H1 (cell line): ENCODE measurements at regions not wholly inside any gene's neighbourhood (a gene's known extent, or its start where the extent isn't known, plus 50 kb on each side); places are given as distances from the start of the nearest gene placed in this dataset.

ENCODE experiments used
- EGR1 ChIP-seq: IDR thresholded peaks from 2 replicates; pipeline ENCODE4 v1.6.1; 2011; ENCODE audit warnings: low read depth, low read length, borderline replicate concordance
- GABPA ChIP-seq: IDR thresholded peaks from 2 replicates; pipeline ENCODE4 v1.6.1; 2011; ENCODE audit warnings: mild to moderate bottlenecking, low read length, moderate library complexity, borderline replicate concordance; ENCODE audit not compliant: insufficient read depth
- POLR2A ChIP-seq, 2 experiments: IDR thresholded peaks; 1 replicate in 1 of 2; 2 replicates in 1 of 2; pipeline ENCODE4 v1.6.1; 2011; ENCODE audit warnings: low read depth in 2 of 2, low read length in 2 of 2, mild to moderate bottlenecking in 2 of 2; ENCODE audit errors: control extremely low read depth in 1 of 2
- POLR2AphosphoS5 ChIP-seq: IDR thresholded peaks from 2 replicates; pipeline ENCODE4 v1.6.1; 2011; ENCODE audit warnings: low read depth, low read length
- TEAD4 ChIP-seq: IDR thresholded peaks from 2 replicates; pipeline ENCODE4 v1.6.1; 2012; ENCODE audit warnings: low read depth, low read length, inconsistent platforms, mixed read lengths
- YY1 ChIP-seq: IDR thresholded peaks from 2 replicates; pipeline ENCODE4 v1.6.1; 2011; ENCODE audit warnings: low read depth, mild to moderate bottlenecking, low read length
- TF ChIP-seq, protein P1 (sequence below), 3 experiments: IDR thresholded peaks; 1 replicate in 2 of 3; 2 replicates in 1 of 3; pipeline versions ENCODE4 v1.5.1 to v1.6.1; 2011; ENCODE audit warnings: low read length in 3 of 3, mild to moderate bottlenecking in 3 of 3, inconsistent platforms in 2 of 3, low read depth in 1 of 3, moderate library complexity in 1 of 3; ENCODE audit not compliant: insufficient read depth in 1 of 3; ENCODE audit errors: control extremely low read depth in 1 of 3

DNA sequence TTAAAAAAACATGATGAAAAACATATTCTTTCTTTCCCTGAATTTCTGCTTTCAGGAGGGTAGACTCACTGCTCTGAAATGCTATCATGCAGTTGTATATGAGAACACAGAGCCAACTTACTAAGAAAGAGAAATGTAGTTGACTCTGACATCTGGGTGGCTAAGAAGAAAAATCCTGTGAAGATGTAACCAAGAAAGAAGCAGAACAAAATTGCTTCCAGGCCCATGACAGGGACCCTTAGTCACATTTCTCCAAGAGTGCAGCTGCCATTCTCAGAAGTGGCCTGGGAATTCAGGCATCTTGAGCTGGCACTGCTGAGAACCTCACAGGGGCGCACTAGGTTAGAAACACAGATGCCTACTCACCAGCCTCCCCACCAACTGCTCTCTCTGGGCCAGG is 73.6 kb downstream of the RPL27A start:
- TF ChIP-seq GABPA (no peak), POLR2AphosphoS5 (no peak), POLR2A (IDR thresholded peaks at IDR 0.05; ENCODE audit: control extremely low read depth in 1 of 2, low read depth in 2 of 2, low read length in 2 of 2) (no peak), TEAD4 (no peak), EGR1 (no peak), YY1 (no peak)
- TF ChIP-seq, protein P1, sequence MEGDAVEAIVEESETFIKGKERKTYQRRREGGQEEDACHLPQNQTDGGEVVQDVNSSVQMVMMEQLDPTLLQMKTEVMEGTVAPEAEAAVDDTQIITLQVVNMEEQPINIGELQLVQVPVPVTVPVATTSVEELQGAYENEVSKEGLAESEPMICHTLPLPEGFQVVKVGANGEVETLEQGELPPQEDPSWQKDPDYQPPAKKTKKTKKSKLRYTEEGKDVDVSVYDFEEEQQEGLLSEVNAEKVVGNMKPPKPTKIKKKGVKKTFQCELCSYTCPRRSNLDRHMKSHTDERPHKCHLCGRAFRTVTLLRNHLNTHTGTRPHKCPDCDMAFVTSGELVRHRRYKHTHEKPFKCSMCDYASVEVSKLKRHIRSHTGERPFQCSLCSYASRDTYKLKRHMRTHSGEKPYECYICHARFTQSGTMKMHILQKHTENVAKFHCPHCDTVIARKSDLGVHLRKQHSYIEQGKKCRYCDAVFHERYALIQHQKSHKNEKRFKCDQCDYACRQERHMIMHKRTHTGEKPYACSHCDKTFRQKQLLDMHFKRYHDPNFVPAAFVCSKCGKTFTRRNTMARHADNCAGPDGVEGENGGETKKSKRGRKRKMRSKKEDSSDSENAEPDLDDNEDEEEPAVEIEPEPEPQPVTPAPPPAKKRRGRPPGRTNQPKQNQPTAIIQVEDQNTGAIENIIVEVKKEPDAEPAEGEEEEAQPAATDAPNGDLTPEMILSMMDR (IDR thresholded peaks at IDR 0.05; ENCODE audit: control extremely low read depth in 1 of 3, insufficient read depth in 1 of 3, low read depth in 1 of 3, low read length in 3 of 3) = no peak
